Endothelial cell of umbilical vein (primary cell): ENCODE measurements at regions not wholly inside any gene's neighbourhood (a gene's known extent, or its start where the extent isn't known, plus 50 kb on each side); places are given as distances from the start of the nearest gene placed in this dataset.

ENCODE experiments used
- BruUV-seq: library from RNA; stranded (reverse); fragments of 400-500 nt; replicated peaks from 2 replicates; lab custom pipeline; 2021; lab: Mats Ljungman, UMichigan
- CTCF ChIA-PET: fragments of 300-600, 350-600 bp; sonication (Branson Sonifier 250); formaldehyde crosslinking; loops from one replicate; lab custom pipeline; 2021; ENCODE audit warnings: antibody characterized with exemption, inconsistent platforms; lab: Charles Lee
- POLR2A ChIA-PET: fragments of 300-600, 350-600 bp; sonication (Branson Sonifier 250); formaldehyde crosslinking; loops from one replicate; lab custom pipeline; 2021; ENCODE audit warnings: antibody characterized with exemption, inconsistent platforms; lab: Charles Lee
- DNase-seq: peaks from one replicate; pipeline ENCODE4 v3.0.0-alpha.2; 2011; ENCODE audit warnings: low read depth, low spot score
- FAIRE-seq: peaks from 2 replicates; lab custom pipeline; 2011; peaks lifted over from hg19 to GRCh38; lab: Jason Lieb, UNC
- H2AFZ ChIP-seq: 2 replicates; pipeline ENCODE4 v1.6.0; 2012; ENCODE audit warnings: low read depth, low read length, control low read depth, inconsistent platforms
- H3K27ac ChIP-seq: 2 replicates; pipeline ENCODE4 v1.5.1; 2011; ENCODE audit warnings: low read depth, mild to moderate bottlenecking, control low read depth, low read length, moderate library complexity; ENCODE audit not compliant: insufficient read depth
- H3K27me3 ChIP-seq, 2 experiments: 2 replicates each; pipeline versions ENCODE4 v1.6.0 to v1.6.1; 2011; ENCODE audit warnings: low read length in 2 of 2, mixed read lengths in 1 of 2; ENCODE audit not compliant: control insufficient read depth in 2 of 2, insufficient read depth in 2 of 2
- H3K36me3 ChIP-seq, 2 experiments: 2 replicates in 1 of 2; 3 replicates in 1 of 2; pipeline ENCODE4 v1.5.1; 2011; ENCODE audit warnings: low read length in 2 of 2, mild to moderate bottlenecking in 1 of 2, moderate library complexity in 1 of 2; ENCODE audit not compliant: control insufficient read depth in 2 of 2, insufficient read depth in 2 of 2; ENCODE audit errors: extremely low read depth in 1 of 2
- H3K4me1 ChIP-seq: 3 replicates; pipeline ENCODE4 v1.5.1; 2011; ENCODE audit warnings: mild to moderate bottlenecking, low read length; ENCODE audit not compliant: control insufficient read depth, insufficient read depth; ENCODE audit errors: extremely low read depth
- H3K4me2 ChIP-seq: 2 replicates; pipeline ENCODE4 v1.6.1; 2011; ENCODE audit warnings: low read length, control low read depth, mixed read lengths; ENCODE audit not compliant: insufficient read depth
- H3K4me3 ChIP-seq, 3 experiments: fragments of 200-600 bp in 1 of 3; sonication (generic), shearing (Covaris generic) in 1 of 3; replicated peaks in 1 of 3; 2 replicates each; pipeline ENCODE4 v1.5.1; 2011 to 2016; ENCODE audit warnings: control low read depth in 3 of 3, low read length in 3 of 3, mild to moderate bottlenecking in 2 of 3, inconsistent platforms in 1 of 3, low read depth in 1 of 3, moderate library complexity in 1 of 3; ENCODE audit not compliant: insufficient read depth in 1 of 3
- H3K79me2 ChIP-seq: 2 replicates; pipeline ENCODE4 v1.6.0; 2012; ENCODE audit warnings: low read length, inconsistent platforms; ENCODE audit not compliant: control insufficient read depth, insufficient read depth
- H3K9ac ChIP-seq: replicated peaks from 2 replicates; pipeline ENCODE3; 2011; ENCODE audit warnings: low read length, control low read depth; ENCODE audit not compliant: insufficient read depth; ENCODE audit errors: extremely low read depth
- H3K9me1 ChIP-seq: replicated peaks from 3 replicates; pipeline ENCODE4 v1.6.0; 2011; ENCODE audit warnings: mild to moderate bottlenecking, low read length; ENCODE audit not compliant: control insufficient read depth, insufficient read depth; ENCODE audit errors: extremely low read depth
- H3K9me3 ChIP-seq: replicated peaks from 2 replicates; pipeline ENCODE4 v1.5.1; 2012; ENCODE audit warnings: low read length, inconsistent platforms; ENCODE audit not compliant: control insufficient read depth, insufficient read depth
- H4K20me1 ChIP-seq: replicated peaks from 2 replicates; pipeline ENCODE3; 2011; ENCODE audit warnings: mild to moderate bottlenecking, low read length; ENCODE audit not compliant: control insufficient read depth, insufficient read depth; ENCODE audit errors: extremely low read depth
- EZH2 ChIP-seq: IDR thresholded peaks from 2 replicates; pipeline ENCODE4 v1.6.1; 2012; ENCODE audit warnings: borderline replicate concordance, low read depth, mild to moderate bottlenecking, moderate library complexity, low read length, inconsistent platforms; ENCODE audit not compliant: severe bottlenecking
- FOS ChIP-seq: IDR thresholded peaks from 2 replicates; pipeline ENCODE4 v1.6.1; 2011; ENCODE audit warnings: mild to moderate bottlenecking, low read length, moderate library complexity, borderline replicate concordance; ENCODE audit not compliant: insufficient read depth
- GATA2 ChIP-seq: IDR thresholded peaks from 2 replicates; pipeline ENCODE4 v1.7.0; 2011; ENCODE audit warnings: low read depth, mild to moderate bottlenecking, moderate library complexity, mixed read lengths, low read length; ENCODE audit not compliant: insufficient read length, insufficient read depth
- JUN ChIP-seq: IDR thresholded peaks from 2 replicates; pipeline ENCODE4 v1.6.1; 2011; ENCODE audit warnings: borderline replicate concordance, low read depth; ENCODE audit not compliant: insufficient read length, insufficient read depth
- MYC ChIP-seq: IDR thresholded peaks from one replicate; pipeline ENCODE4 v1.6.1; 2011; ENCODE audit warnings: mild to moderate bottlenecking, low read depth, low read length
- POLR2A ChIP-seq: IDR thresholded peaks from 2 replicates; pipeline ENCODE4 v1.6.1; 2012; ENCODE audit warnings: low read depth, mild to moderate bottlenecking, control low read depth, low read length
- POLR2AphosphoS5 ChIP-seq: IDR thresholded peaks from 2 replicates; pipeline ENCODE4 v1.6.1; 2012; ENCODE audit warnings: low read depth, mild to moderate bottlenecking, control low read depth, low read length, moderate library complexity; ENCODE audit not compliant: insufficient read depth
- dilution Hi-C: fragments of 300-500 bp; cut with MboI; formaldehyde crosslinking; loops from one replicate; pipeline ENCODE4 v1.15.0; 2019; ENCODE audit warnings: low sequenced_read_pairs; ENCODE audit not compliant: extremely low pct_ligation_motif_present
- intact Hi-C: fragments of 100-400 bp; cut with micrococcal nuclease; formaldehyde crosslinking; loops from one replicate; pipeline ENCODE4 v1.10.0; 2022
- TF ChIP-seq, protein P1 (sequence below), 2 donors: IDR thresholded peaks; 1 replicate in 1 of 2; 2 replicates in 1 of 2; pipeline ENCODE4 v1.5.1; 2011; ENCODE audit warnings: low read length in 2 of 2, mild to moderate bottlenecking in 2 of 2, moderate library complexity in 2 of 2, control low read depth in 1 of 2, inconsistent platforms in 1 of 2, low read depth in 1 of 2; ENCODE audit not compliant: insufficient read depth in 1 of 2; ENCODE audit errors: extremely low read depth in 1 of 2
- TF ChIP-seq, protein P2 (sequence below): IDR thresholded peaks from 2 replicates; pipeline ENCODE4 v1.6.1; 2011; ENCODE audit not compliant: insufficient read depth, insufficient read length

DNA sequence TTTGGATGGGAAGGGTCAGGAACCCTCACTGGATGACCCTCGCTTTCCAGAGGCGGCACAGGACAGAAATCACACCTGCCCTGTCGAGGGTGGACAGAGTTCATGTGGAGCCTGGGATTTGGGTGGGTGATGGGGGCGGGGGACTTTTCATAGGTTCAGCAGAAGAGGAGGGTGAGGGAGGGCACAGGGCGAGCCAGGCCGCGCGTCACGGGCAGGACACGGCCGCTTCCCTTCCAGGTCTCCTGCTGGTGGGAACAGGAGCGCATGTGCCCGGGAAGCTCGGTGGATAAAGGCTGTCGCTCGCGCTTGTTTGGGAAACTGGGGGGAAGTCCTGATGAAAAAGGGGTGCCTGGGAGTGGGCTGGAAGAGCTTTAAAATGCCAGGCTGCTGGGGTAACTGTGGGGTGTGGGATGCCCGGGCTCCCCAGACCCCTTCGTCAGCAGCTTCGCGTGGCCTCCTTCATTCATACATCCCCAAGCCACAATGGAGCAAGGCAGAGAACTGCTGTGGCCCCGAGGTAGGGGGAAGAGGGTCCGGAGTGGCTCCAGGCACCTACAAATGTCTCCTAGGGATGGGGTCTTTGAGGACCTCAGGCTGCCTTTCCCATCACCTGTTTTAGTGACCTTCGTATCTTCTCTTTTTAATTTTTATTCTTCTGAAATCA lies 102.2 kb downstream of the DACT2 start:
- Histone ChIP-seq H3K27me3 (no peaks in the 10 kb centered on the region), H3K9ac (no peak overlapping the region), H4K20me1 (no peaks in the 10 kb centered on the region), H2AFZ (no peak overlapping the region), H3K27ac (no peak overlapping the region), H3K9me3 (no peaks in the 10 kb centered on the region), H3K4me3 (no peak overlapping the region), H3K9me1 (no peaks in the 10 kb centered on the region), H3K4me2 (no peak overlapping the region), H3K36me3 (no peaks in the 10 kb centered on the region), H3K4me1 (no peaks in the 10 kb centered on the region), H3K79me2 (no peaks in the 10 kb centered on the region)
- intact Hi-C loops (no loop called here), dilution Hi-C loops (no loop called here)
- no peak for FAIRE-seq
- ChIA-PET CTCF (no interaction called here), POLR2A (no interaction called here)
- no peak for DNase-seq
- BruUV-seq = no TSS peak
- TF ChIP-seq, protein P1, sequence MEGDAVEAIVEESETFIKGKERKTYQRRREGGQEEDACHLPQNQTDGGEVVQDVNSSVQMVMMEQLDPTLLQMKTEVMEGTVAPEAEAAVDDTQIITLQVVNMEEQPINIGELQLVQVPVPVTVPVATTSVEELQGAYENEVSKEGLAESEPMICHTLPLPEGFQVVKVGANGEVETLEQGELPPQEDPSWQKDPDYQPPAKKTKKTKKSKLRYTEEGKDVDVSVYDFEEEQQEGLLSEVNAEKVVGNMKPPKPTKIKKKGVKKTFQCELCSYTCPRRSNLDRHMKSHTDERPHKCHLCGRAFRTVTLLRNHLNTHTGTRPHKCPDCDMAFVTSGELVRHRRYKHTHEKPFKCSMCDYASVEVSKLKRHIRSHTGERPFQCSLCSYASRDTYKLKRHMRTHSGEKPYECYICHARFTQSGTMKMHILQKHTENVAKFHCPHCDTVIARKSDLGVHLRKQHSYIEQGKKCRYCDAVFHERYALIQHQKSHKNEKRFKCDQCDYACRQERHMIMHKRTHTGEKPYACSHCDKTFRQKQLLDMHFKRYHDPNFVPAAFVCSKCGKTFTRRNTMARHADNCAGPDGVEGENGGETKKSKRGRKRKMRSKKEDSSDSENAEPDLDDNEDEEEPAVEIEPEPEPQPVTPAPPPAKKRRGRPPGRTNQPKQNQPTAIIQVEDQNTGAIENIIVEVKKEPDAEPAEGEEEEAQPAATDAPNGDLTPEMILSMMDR (IDR thresholded peaks at IDR 0.05; ENCODE audit: extremely low read depth in 1 of 2, insufficient read depth in 1 of 2, low read depth in 1 of 2, low read length in 2 of 2) = no peak

DNA sequence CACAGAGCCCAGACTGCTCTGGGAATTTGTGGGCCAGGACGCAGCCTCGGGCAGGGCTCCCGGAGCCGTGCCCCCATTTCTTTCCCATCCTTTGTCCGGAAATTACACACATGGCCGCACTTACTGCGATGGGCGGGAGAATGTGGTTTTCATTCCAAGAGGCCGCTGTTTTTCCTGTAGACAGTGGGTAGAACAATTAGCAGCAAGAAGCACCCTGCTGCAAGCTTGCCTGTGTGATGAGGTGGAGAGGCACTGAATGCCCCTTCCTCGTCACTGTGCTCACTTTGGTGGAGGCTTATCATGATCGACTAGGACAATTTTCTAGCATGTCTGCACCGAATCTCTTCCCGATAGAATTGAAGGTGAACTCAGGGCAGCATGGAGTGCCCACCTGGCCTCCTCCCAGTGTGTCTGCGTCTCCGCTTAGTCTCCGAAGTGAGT lies 102.8 kb downstream of the DACT2 start:
- POLR2A ChIA-PET = no interaction called here
- no peak for DNase-seq
- no peak overlapping the region for H3K9ac ChIP-seq
- TF ChIP-seq POLR2A (no peak), FOS (no peak), EZH2 (no peak), POLR2AphosphoS5 (no peak), GATA2 (no peak), JUN (no peak), MYC (no peak)
- TF ChIP-seq, protein P2, sequence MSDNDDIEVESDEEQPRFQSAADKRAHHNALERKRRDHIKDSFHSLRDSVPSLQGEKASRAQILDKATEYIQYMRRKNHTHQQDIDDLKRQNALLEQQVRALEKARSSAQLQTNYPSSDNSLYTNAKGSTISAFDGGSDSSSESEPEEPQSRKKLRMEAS = no peak
- TF ChIP-seq, protein P1 (IDR thresholded peaks at IDR 0.05; ENCODE audit: extremely low read depth in 1 of 2, insufficient read depth in 1 of 2, low read depth in 1 of 2, low read length in 2 of 2) = no peak
- no peak overlapping the region for H3K27ac ChIP-seq
- CTCF ChIA-PET = no interaction called here
- H4K20me1 ChIP-seq = no peaks in the 10 kb centered on the region
- no peak overlapping the region for H2AFZ ChIP-seq
- H3K27me3 ChIP-seq = no peaks in the 10 kb centered on the region
- BruUV-seq = no TSS peak
- no peaks in the 10 kb centered on the region for H3K9me3 ChIP-seq
- intact Hi-C loops = no loop called here
- no peaks in the 10 kb centered on the region for H3K79me2 ChIP-seq
- no peaks in the 10 kb centered on the region for H3K36me3 ChIP-seq
- H3K4me2 ChIP-seq = no peak overlapping the region
- H3K9me1 ChIP-seq = no peaks in the 10 kb centered on the region
- H3K4me3 ChIP-seq = no peak overlapping the region
- dilution Hi-C loops = no loop called here
- H3K4me1 ChIP-seq = no peaks in the 10 kb centered on the region
- no peak for FAIRE-seq
